Breast epithelium (tissue), 4 donors: ENCODE measurements at regions not wholly inside any gene's neighbourhood (a gene's known extent, or its start where the extent isn't known, plus 50 kb on each side); places are given as distances from the start of the nearest gene placed in this dataset.

Source experiments
- DNase-seq, 2 donors: peaks; one replicate each; pipeline ENCODE4 v3.0.0-alpha.2; 2019; ENCODE audit warnings: low spot score in 2 of 2
- H3K27ac ChIP-seq, 2 donors: fragments of 200-600 bp; sonication (generic) in 1 of 2; one replicate each; pipeline ENCODE4 v1.5.1; 2016 to 2019; ENCODE audit warnings: mild to moderate bottlenecking in 1 of 2
- H3K27me3 ChIP-seq, 2 donors: fragments of 200-600 bp; sonication (generic) in 1 of 2; one replicate each; pipeline versions ENCODE4 v1.5.1 to v1.6.0; 2017 to 2019; ENCODE audit warnings: control low read depth in 1 of 2, mild to moderate bottlenecking in 1 of 2
- H3K36me3 ChIP-seq: fragments of 200-600 bp; one replicate; pipeline ENCODE4 v1.5.1; 2019
- H3K4me1 ChIP-seq, 2 donors: fragments of 200-600 bp; sonication (generic); one replicate each; pipeline ENCODE4 v1.5.1; 2016 to 2019; ENCODE audit warnings: control low read depth in 1 of 2
- H3K4me3 ChIP-seq, 3 donors: fragments of 200-600 bp; sonication (generic); 1 replicate in 2 of 3; 2 replicates in 1 of 3; pipeline ENCODE4 v1.5.1; 2016 to 2019; ENCODE audit warnings: mild to moderate bottlenecking in 3 of 3, moderate library complexity in 2 of 3
- H3K9me3 ChIP-seq, 2 donors: fragments of 200-600 bp; sonication (generic) in 1 of 2; one replicate each; pipeline ENCODE4 v1.5.1; 2016 to 2019; ENCODE audit warnings: control low read depth in 1 of 2
- POLR2A ChIP-seq: fragments of 450-650 bp; IDR thresholded peaks from one replicate; pipeline ENCODE4 v1.6.1; 2016; ENCODE audit warnings: antibody characterized with exemption, mild to moderate bottlenecking, moderate library complexity
- POLR2AphosphoS5 ChIP-seq, 3 donors: sonication (generic); formaldehyde crosslinking; IDR thresholded peaks; one replicate each; pipeline ENCODE4 v1.6.1; 2017; ENCODE audit warnings: antibody characterized with exemption in 3 of 3
- intact Hi-C: fragments of 100-400 bp; cut with DNase I; formaldehyde crosslinking; loops from one replicate; pipeline ENCODE4 v1.15.1; 2023; ENCODE audit warnings: low total_unique reads
- TF ChIP-seq, protein P1 (sequence below), 3 donors: fragments of 450-650 bp; IDR thresholded peaks; one replicate each; pipeline ENCODE4 v1.5.1; 2016 to 2017; ENCODE audit warnings: antibody characterized with exemption in 3 of 3, mild to moderate bottlenecking in 3 of 3, moderate library complexity in 3 of 3

DNA sequence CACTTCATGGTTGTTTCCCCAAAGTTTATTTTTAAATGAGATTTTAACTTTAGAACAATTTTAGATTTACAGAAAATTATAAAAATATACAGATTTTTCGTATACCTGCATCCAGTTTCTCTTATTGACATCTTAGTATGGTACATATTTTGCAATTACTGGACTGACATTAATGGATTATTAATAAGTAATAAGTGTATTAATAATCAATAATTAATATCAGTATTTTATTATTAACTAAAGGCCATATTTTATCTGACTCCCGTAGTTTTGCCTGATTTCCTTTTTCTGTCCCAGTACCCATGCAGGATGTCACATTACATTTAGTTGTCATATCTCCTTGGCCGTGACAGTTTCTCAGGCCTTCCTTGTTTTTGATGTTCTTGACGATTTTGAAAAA is 307.0 kb downstream of the C6orf118 start:
- TF ChIP-seq POLR2AphosphoS5 (IDR thresholded peaks at IDR 0.05) = no peak
- no peak for TF ChIP-seq POLR2A
- TF ChIP-seq, protein P1, sequence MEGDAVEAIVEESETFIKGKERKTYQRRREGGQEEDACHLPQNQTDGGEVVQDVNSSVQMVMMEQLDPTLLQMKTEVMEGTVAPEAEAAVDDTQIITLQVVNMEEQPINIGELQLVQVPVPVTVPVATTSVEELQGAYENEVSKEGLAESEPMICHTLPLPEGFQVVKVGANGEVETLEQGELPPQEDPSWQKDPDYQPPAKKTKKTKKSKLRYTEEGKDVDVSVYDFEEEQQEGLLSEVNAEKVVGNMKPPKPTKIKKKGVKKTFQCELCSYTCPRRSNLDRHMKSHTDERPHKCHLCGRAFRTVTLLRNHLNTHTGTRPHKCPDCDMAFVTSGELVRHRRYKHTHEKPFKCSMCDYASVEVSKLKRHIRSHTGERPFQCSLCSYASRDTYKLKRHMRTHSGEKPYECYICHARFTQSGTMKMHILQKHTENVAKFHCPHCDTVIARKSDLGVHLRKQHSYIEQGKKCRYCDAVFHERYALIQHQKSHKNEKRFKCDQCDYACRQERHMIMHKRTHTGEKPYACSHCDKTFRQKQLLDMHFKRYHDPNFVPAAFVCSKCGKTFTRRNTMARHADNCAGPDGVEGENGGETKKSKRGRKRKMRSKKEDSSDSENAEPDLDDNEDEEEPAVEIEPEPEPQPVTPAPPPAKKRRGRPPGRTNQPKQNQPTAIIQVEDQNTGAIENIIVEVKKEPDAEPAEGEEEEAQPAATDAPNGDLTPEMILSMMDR (IDR thresholded peaks at IDR 0.05) = no peak
- Histone ChIP-seq H3K27ac (no peak overlapping the region), H3K36me3 (no peaks in the 10 kb centered on the region), H3K4me1 (no peaks in the 10 kb centered on the region), H3K9me3 (peaks cover 0 to 7% of the 10 kb centered on the region in 2 donors), H3K4me3 (no peak overlapping the region), H3K27me3 (no peaks in the 10 kb centered on the region)
- DNase-seq = no peak
- intact Hi-C loops = no loop called here

DNA sequence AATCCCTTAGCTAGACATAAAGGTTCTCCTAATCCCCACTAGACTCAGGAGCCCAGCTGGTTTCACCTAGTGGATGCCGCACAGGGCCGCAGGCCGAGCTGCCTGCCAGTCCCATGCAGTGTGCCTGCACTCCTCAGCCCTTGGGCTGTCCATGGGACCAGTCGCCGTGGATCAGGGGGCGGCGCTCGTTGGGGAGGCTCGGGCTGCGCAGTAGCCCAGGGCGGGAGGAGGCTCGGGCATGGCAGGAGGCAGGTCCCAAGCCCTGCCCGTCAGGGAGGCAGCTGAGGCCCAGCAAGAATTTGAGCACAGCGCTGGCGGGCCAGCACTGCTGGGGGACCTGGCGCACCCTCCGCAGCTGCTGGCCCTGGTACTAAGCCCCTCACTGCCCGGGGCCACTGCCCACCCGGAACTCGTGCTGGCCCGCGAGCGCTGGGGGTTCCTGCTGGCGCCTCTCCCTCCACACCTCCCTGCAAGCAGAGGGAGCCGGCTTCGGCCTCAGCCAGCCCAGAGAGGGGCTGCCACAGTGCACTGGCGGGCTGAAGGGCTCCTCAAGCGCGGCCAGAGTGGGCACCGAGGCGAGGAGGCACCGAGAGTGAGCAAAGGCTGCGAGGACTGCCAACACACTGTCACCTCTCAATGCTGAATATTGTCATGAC is 307.8 kb downstream of the C6orf118 start:
- no peak for DNase-seq
- H3K27ac ChIP-seq = no peak overlapping the region
- TF ChIP-seq, protein P1 (IDR thresholded peaks at IDR 0.05) = no peak
- TF ChIP-seq POLR2AphosphoS5 (IDR thresholded peaks at IDR 0.05) (no peak), POLR2A (no peak)
- no peaks in the 10 kb centered on the region for H3K4me1 ChIP-seq
- intact Hi-C loops = no loop called here
- H3K27me3 ChIP-seq = no peaks in the 10 kb centered on the region
- H3K4me3 ChIP-seq = no peak overlapping the region
- H3K9me3 ChIP-seq = peaks cover 0 to 7% of the 10 kb centered on the region in 2 donors
- H3K36me3 ChIP-seq = no peaks in the 10 kb centered on the region

DNA sequence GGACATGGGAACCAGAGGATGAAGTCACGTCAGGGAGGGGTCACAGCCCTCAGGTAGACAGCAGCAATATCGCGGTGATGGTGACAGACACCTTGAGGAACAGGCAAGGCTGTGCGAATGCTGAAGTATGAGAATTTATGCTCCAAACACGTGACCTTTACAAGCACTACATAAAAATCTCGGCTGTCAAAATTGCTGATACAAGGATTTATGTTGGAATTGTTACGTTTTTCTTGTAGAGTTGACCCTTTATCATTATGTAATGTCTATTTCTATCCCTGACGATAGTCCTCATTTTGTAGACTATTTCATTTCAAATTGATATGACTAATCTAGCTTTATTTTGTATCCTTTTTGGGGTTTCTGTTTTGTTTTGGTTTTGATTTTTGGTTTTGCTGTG is 311.1 kb downstream of the C6orf118 start:
- Histone ChIP-seq H3K27me3 (no peaks in the 10 kb centered on the region), H3K9me3 (peaks cover 0 to 7% of the 10 kb centered on the region in 2 donors), H3K4me3 (no peak overlapping the region), H3K27ac (no peak overlapping the region), H3K4me1 (no peaks in the 10 kb centered on the region), H3K36me3 (no peaks in the 10 kb centered on the region)
- intact Hi-C loops = loop anchor here (10.0 kb wide), 1 partner anchor 553 kb away; no protein-coding TSS in a partner anchor
- no peak for DNase-seq
- TF ChIP-seq, protein P1 (IDR thresholded peaks at IDR 0.05) = no peak
- TF ChIP-seq POLR2AphosphoS5 (IDR thresholded peaks at IDR 0.05) = no peak
- TF ChIP-seq POLR2A = no peak

DNA sequence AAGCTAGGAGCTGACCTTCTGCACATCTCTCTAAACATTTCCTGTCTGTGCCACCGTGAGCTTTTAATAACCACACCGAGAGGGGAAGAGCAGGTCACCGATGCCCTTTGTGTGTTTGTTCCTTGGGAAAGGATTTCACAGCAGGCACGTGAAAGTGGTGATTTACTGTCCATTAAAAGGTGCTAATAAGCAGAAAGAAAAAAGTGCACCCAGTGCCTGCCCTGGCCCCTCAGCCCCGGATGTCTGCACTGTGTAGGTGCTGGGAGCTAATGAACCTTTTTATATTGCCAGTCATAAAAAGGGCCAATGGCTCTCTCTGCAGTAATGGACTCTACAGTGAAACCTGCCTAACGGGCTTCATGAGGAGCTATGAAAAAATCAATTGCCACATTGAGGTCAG is 312.6 kb downstream of the C6orf118 start:
- H3K36me3 ChIP-seq = no peaks in the 10 kb centered on the region
- TF ChIP-seq POLR2A (no peak), POLR2AphosphoS5 (IDR thresholded peaks at IDR 0.05) (no peak)
- TF ChIP-seq, protein P1 (IDR thresholded peaks at IDR 0.05) = no peak
- DNase-seq = no peak
- intact Hi-C loops = loop anchor here (10.0 kb wide), 1 partner anchor 552 kb away; no protein-coding TSS in a partner anchor
- no peaks in the 10 kb centered on the region for H3K27me3 ChIP-seq
- H3K4me1 ChIP-seq = no peaks in the 10 kb centered on the region
- H3K4me3 ChIP-seq = no peak overlapping the region
- no peak overlapping the region for H3K27ac ChIP-seq
- peaks cover 0 to 6% of the 10 kb centered on the region in 2 donors for H3K9me3 ChIP-seq

DNA sequence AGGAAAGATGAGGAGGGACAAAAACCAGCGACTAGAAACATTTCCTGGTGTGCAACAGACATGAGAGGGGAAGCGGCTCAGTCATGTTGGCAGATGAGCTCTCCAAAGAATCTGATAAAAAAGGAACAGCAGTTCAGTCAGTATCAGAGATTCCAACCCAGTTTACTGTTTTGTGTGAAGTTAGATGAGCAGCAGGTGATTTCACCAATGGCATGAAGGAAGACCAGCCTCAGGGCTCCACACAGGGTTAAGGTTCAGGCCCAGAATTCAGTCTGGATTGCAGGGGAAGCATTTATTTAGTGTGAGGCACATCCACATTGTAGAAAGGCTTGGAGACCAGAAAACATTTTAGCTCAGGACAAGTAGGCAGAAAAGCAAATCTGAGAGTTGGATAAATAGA is 317.8 kb downstream of the C6orf118 start:
- Histone ChIP-seq H3K36me3 (no peaks in the 10 kb centered on the region), H3K9me3 (no peaks in the 10 kb centered on the region), H3K27me3 (no peaks in the 10 kb centered on the region), H3K27ac (no peak overlapping the region), H3K4me1 (no peaks in the 10 kb centered on the region), H3K4me3 (no peak overlapping the region)
- DNase-seq = no peak
- TF ChIP-seq POLR2A (no peak), POLR2AphosphoS5 (IDR thresholded peaks at IDR 0.05) (no peak)
- TF ChIP-seq, protein P1 (IDR thresholded peaks at IDR 0.05) = no peak
- intact Hi-C loops = loop anchor here (10.0 kb wide), 1 partner anchor 547 kb away; no protein-coding TSS in a partner anchor
